K562 (cell line): ENCODE measurements at regions not wholly inside any gene's neighbourhood (a gene's known extent, or its start where the extent isn't known, plus 50 kb on each side); places are given as distances from the start of the nearest gene placed in this dataset.
"Not testable (repeated sequence)": the region's sequence is repeated elsewhere in the genome, so short reads cannot be mapped to it uniquely, and the experiment has no call there.

Experiments
- CREM ChIP-seq: IDR thresholded peaks from 2 replicates; pipeline ENCODE4 v1.6.1; 2014; ENCODE audit warnings: antibody characterized with exemption, low read depth
- GABPA ChIP-seq: fragments of 200-800 bp; sonication (Bioruptor generic); conservative IDR thresholded peaks from 2 replicates; pipeline ENCODE4 v1.6.1; 2016; ENCODE audit warnings: low read depth, missing genetic modification characterization, missing compliant biosample characterization
- GATAD2B ChIP-seq: fragments of 450-650 bp; IDR thresholded peaks from 2 replicates; pipeline ENCODE4 v1.6.1; 2017; ENCODE audit warnings: mild to moderate bottlenecking, borderline replicate concordance
- KAT8 ChIP-seq: fragments of 450-650 bp; IDR thresholded peaks from 2 replicates; pipeline ENCODE4 v1.6.1; 2016; ENCODE audit warnings: low read depth, mild to moderate bottlenecking
- SIRT6 ChIP-seq: IDR thresholded peaks from one replicate; pipeline ENCODE4 v1.6.1; 2012; ENCODE audit warnings: low read depth, mild to moderate bottlenecking, control low read depth, inconsistent platforms, low read length, moderate library complexity
- SIX5 ChIP-seq, 2 experiments: IDR thresholded peaks; 2 replicates each; pipeline ENCODE4 v1.6.1; 2011; ENCODE audit warnings: low read length in 2 of 2, borderline replicate concordance in 1 of 2, low read depth in 1 of 2, mild to moderate bottlenecking in 1 of 2, moderate library complexity in 1 of 2; ENCODE audit not compliant: insufficient read depth in 1 of 2
- SMC3 ChIP-seq: conservative IDR thresholded peaks from 2 replicates; pipeline ENCODE4 v1.6.1; 2011; ENCODE audit warnings: low read depth, low read length, improper control_type of control experiment; ENCODE audit not compliant: insufficient read depth
- ZNF644 ChIP-seq: fragments of 200-800 bp; sonication (Bioruptor generic); IDR thresholded peaks from 2 replicates; pipeline ENCODE4 v1.6.1; 2016; ENCODE audit warnings: low read depth, missing genetic modification characterization, missing compliant biosample characterization
- TF ChIP-seq, protein P1 (sequence below): sonication (generic); formaldehyde crosslinking; IDR thresholded peaks from 2 replicates; pipeline ENCODE4 v1.8.1; 2022; ENCODE audit warnings: missing genetic modification reagents
- TF ChIP-seq, protein P2 (sequence below), 3 experiments: IDR thresholded peaks in 2 of 3; conservative IDR thresholded peaks in 1 of 3; 2 replicates each; pipeline ENCODE4 v1.5.1; 2011 to 2012; ENCODE audit warnings: low read length in 3 of 3, mild to moderate bottlenecking in 3 of 3, control low read depth in 2 of 3, improper control_type of control experiment in 1 of 3, inconsistent platforms in 1 of 3, low read depth in 1 of 3, mixed read lengths in 1 of 3, moderate library complexity in 1 of 3; ENCODE audit not compliant: insufficient read depth in 2 of 3

DNA sequence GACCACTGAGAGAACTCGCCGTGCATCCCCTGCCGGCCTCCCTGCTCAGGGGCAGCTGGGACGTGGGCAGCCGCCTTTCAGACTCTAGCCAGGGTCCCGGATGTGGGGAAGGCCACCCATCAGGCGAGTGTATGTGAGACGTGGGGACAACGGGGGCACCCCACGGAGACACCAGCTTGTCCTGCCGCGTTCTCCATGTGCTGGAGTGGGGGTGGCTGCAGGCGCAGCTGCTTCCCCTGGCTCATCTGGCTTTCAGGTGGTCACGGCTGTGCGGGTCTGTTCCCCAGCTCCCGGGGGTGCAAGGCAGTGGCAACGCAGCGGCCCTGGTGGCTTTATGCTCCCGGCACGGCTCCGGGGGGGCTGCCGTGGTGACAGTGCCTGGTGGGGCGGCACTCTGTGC is 4427.5 kb upstream of the TPTE start:
- TF ChIP-seq GATAD2B; ZNF644 (tag); CREM; KAT8; SIX5 (IDR thresholded peaks at IDR 0.05; ENCODE audit: borderline replicate concordance in 1 of 2, insufficient read depth in 1 of 2, low read depth in 1 of 2, low read length in 2 of 2); SIRT6; GABPA (tag); SMC3: not testable (repeated sequence)
- TF ChIP-seq, protein P1, sequence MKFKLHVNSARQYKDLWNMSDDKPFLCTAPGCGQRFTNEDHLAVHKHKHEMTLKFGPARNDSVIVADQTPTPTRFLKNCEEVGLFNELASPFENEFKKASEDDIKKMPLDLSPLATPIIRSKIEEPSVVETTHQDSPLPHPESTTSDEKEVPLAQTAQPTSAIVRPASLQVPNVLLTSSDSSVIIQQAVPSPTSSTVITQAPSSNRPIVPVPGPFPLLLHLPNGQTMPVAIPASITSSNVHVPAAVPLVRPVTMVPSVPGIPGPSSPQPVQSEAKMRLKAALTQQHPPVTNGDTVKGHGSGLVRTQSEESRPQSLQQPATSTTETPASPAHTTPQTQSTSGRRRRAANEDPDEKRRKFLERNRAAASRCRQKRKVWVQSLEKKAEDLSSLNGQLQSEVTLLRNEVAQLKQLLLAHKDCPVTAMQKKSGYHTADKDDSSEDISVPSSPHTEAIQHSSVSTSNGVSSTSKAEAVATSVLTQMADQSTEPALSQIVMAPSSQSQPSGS (CRISPR knock-in tag): not testable (repeated sequence)
- TF ChIP-seq, protein P2, sequence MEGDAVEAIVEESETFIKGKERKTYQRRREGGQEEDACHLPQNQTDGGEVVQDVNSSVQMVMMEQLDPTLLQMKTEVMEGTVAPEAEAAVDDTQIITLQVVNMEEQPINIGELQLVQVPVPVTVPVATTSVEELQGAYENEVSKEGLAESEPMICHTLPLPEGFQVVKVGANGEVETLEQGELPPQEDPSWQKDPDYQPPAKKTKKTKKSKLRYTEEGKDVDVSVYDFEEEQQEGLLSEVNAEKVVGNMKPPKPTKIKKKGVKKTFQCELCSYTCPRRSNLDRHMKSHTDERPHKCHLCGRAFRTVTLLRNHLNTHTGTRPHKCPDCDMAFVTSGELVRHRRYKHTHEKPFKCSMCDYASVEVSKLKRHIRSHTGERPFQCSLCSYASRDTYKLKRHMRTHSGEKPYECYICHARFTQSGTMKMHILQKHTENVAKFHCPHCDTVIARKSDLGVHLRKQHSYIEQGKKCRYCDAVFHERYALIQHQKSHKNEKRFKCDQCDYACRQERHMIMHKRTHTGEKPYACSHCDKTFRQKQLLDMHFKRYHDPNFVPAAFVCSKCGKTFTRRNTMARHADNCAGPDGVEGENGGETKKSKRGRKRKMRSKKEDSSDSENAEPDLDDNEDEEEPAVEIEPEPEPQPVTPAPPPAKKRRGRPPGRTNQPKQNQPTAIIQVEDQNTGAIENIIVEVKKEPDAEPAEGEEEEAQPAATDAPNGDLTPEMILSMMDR (IDR thresholded peaks at IDR 0.05 in 2 of 3, conservative IDR thresholded peaks at IDR 0.05 in 1 of 3; ENCODE audit: insufficient read depth in 2 of 3, low read depth in 1 of 3, low read length in 3 of 3): not testable (repeated sequence)
